HG02759 (cell line): ENCODE measurements at regions not wholly inside any gene's neighbourhood (a gene's known extent, or its start where the extent isn't known, plus 50 kb on each side); places are given as distances from the start of the nearest gene placed in this dataset.

Experiments used
- ATAC-seq: cut with Tn5 transposase; IDR thresholded peaks from one replicate; pipeline ENCODE4 v1.9.1; 2021; ENCODE audit warnings: mild to moderate bottlenecking, moderate library complexity; ENCODE audit not compliant: unreplicated experiment

- peak; percentile 52 for ATAC-seq
These were observed 49.8 kb upstream of the BAHCC1 start for GRCh38 chr17:81345228-81346089.
